Esophagus (tissue), 2 donors: ENCODE measurements at regions not wholly inside any gene's neighbourhood (a gene's known extent, or its start where the extent isn't known, plus 50 kb on each side); places are given as distances from the start of the nearest gene placed in this dataset.

Experiments
- H3K27ac ChIP-seq, 2 donors: one replicate each; pipeline ENCODE4 v1.5.1; 2013; ENCODE audit warnings: low read depth in 2 of 2, mild to moderate bottlenecking in 2 of 2, inconsistent platforms in 1 of 2, low read length in 1 of 2, moderate library complexity in 1 of 2
- H3K27me3 ChIP-seq, 2 donors: one replicate each; pipeline ENCODE4 v1.6.1; 2013; ENCODE audit warnings: low read length in 2 of 2, control low read depth in 1 of 2, mild to moderate bottlenecking in 1 of 2; ENCODE audit not compliant: insufficient read depth in 2 of 2, control insufficient read depth in 1 of 2
- H3K36me3 ChIP-seq, 2 donors: one replicate each; pipeline ENCODE4 v1.6.1; 2013; ENCODE audit warnings: low read length in 1 of 2; ENCODE audit not compliant: control insufficient read depth in 2 of 2, insufficient read depth in 2 of 2
- H3K4me1 ChIP-seq, 2 donors: one replicate each; pipeline ENCODE4 v1.6.1; 2013; ENCODE audit warnings: low read length in 1 of 2; ENCODE audit not compliant: control insufficient read depth in 2 of 2, insufficient read depth in 2 of 2
- H3K4me3 ChIP-seq, 2 donors: one replicate each; pipeline ENCODE4 v1.5.1; 2013; ENCODE audit warnings: low read length in 2 of 2, mild to moderate bottlenecking in 2 of 2, low read depth in 1 of 2, moderate library complexity in 1 of 2
- H3K9me3 ChIP-seq, 2 donors: one replicate each; pipeline ENCODE4 v1.6.1; 2013; ENCODE audit warnings: mild to moderate bottlenecking in 2 of 2, low read depth in 1 of 2, low read length in 1 of 2, moderate library complexity in 1 of 2; ENCODE audit not compliant: control insufficient read depth in 2 of 2, insufficient read depth in 1 of 2
- WGBS, 2 donors: extraction: QIAGEN DNeasy Blood & Tissue Kit; methylation state at CpG; one replicate each; pipeline ENCODE4 v1.1.7; 2013; 5-methylcytosine and 5-hydroxymethylcytosine counted together
- donor health status: healthy with polysubstance abuse.
- donor health status: Bipolar disorder and iron deficiency.

DNA sequence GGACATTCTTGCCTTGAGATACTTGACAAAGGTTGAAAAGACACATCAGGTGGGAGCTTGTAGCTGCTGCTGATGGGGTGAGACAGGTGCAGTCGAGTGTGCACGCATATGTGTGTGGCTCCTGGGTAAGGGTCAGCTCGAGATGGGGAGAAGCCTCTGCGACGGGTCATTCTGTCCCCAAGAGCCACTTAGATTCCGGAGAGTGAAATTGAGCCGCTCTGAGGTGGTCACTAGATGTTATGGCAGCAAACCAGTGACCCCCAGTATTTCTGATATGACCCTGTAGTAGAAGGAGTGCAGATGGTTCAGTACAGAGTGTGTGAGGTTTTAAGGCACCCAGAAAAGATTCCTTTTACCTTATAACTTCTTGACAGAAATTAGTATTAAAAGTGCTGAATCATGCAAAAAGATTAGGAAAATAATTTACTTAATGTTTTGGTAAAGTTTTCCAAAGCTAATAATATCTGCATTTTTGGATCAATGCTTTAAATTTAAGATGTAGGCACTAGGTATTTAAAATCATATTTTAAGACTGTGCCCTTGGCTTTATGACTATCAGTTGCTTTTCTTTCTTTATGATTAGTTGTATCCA lies 241.9 kb upstream of the TOPAZ1 start:
- WGBS, 2 donors, result 62 to 75% methylated on average over 7 of the region's 7 CpGs
- H3K4me1 ChIP-seq, result peaks cover 19 to 33% of the 10 kb centered on the region in 2 donors
- H3K4me3 ChIP-seq, result no peak overlapping the region
- no peak overlapping the region for H3K27ac ChIP-seq
- peaks cover 0 to 8% of the 10 kb centered on the region in 2 donors for H3K9me3 ChIP-seq
- H3K36me3 ChIP-seq, result no peaks in the 10 kb centered on the region
- H3K27me3 ChIP-seq, result peaks cover 0 to 37% of the 10 kb centered on the region in 2 donors

DNA sequence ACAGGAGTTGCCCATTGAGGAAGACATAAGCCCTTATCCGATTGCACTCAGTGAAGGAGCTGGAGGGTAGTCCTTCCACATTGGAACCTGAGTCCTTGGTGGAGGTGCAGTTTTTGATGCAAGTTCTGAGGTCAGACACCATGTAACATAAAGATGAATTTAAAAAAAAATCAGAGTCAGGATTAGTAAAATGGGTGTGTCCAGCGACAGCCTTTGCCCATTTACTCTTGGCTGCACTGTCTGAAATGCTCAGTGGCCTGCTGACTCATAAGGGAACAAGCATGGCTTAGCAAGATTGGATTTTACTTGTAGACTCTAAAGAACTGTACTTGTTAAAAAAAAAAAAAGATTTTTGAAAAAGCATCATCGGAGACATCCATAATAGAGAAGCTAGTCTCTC lies 241.1 kb upstream of the TOPAZ1 start:
- 67 to 70% methylated on average over 3 of the region's 3 CpGs for WGBS, 2 donors
- Histone ChIP-seq H3K4me3 (no peak overlapping the region), H3K4me1 (peaks cover 17 to 27% of the 10 kb centered on the region in 2 donors), H3K9me3 (peaks cover 0 to 8% of the 10 kb centered on the region in 2 donors), H3K27ac (no peak overlapping the region), H3K36me3 (no peaks in the 10 kb centered on the region), H3K27me3 (peaks cover 0 to 32% of the 10 kb centered on the region in 2 donors)

DNA sequence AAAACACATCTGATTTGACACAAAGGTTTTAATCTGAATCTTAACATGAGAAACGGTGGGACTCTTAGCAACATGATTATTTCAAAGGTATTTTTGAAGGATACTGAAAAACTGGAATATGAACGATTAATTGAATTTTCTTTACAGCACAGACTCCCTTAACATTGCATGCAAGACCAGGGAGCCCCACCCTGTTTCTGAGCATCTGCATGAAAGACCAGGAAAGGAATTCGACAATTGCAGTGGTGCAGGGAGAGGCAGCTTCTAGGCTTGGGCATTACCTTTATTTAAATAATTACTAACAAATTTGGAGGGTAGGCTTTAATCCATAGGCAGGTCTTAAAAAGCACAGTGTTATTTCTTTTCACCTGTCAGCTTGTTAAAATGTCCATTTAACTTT lies 240.6 kb upstream of the TOPAZ1 start:
- WGBS, 2 donors, result 60 to 64% methylated on average over 3 of the region's 3 CpGs
- H3K27ac ChIP-seq, result no peak overlapping the region
- no peaks in the 10 kb centered on the region for H3K36me3 ChIP-seq
- H3K9me3 ChIP-seq, result peaks cover 0 to 5% of the 10 kb centered on the region in 2 donors
- peaks cover 0 to 28% of the 10 kb centered on the region in 2 donors for H3K27me3 ChIP-seq
- peaks cover 14 to 24% of the 10 kb centered on the region in 2 donors for H3K4me1 ChIP-seq
- no peak overlapping the region for H3K4me3 ChIP-seq

DNA sequence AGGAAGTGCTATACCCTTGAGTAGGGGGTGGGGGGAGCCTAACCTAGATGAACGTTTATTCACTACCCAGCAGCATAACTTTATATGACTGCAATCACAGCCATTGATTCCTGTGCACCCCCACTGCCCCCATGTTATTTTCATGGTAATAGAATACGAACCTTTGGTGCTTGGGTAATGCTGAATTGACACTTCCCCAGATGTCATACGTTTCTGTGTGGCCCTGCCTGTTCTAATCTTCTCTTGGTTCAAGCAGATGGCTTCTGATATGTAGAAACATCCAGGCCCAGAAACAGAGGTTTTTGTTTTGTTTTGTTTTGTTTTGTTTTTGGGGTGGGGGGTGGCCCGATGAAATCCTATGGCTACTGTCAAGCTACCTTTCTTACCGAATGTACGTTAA lies 237.9 kb upstream of the TOPAZ1 start:
- H3K4me3 ChIP-seq, result no peak overlapping the region
- H3K27ac ChIP-seq, result no peak overlapping the region
- H3K4me1 ChIP-seq, result peaks cover 6 to 8% of the 10 kb centered on the region in 2 donors
- no peaks in the 10 kb centered on the region for H3K36me3 ChIP-seq
- WGBS, 2 donors, result 70 to 74% methylated on average over 6 of the region's 6 CpGs
- H3K27me3 ChIP-seq, result peaks cover 0 to 8% of the 10 kb centered on the region in 2 donors
- H3K9me3 ChIP-seq, result peaks cover 0 to 3% of the 10 kb centered on the region in 2 donors

DNA sequence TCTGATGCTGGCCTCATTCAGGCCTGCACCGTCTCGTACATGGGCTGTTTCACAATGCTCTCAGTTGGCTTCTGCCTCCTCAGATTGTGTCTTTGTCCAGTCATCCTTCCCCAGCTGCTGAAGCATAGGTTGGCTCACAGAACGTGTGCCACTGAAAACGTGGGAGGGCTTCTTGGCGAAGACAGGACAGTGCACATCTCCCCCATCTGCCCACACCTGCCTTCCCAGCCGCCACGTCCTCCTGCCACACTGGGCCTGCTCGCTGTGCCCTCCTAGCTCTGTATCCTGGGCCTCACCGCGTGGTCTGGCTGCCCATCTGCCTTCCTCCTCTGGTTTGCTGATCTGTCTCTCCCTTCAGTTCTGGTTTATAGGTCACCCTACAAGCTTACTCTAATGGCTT lies 230.0 kb upstream of the TOPAZ1 start:
- H3K27ac ChIP-seq, result no peak overlapping the region
- H3K9me3 ChIP-seq, result no peaks in the 10 kb centered on the region
- 86 to 88% methylated on average over 10 of the region's 10 CpGs for WGBS, 2 donors
- H3K4me1 ChIP-seq, result no peaks in the 10 kb centered on the region
- H3K36me3 ChIP-seq, result no peaks in the 10 kb centered on the region
- H3K27me3 ChIP-seq, result no peaks in the 10 kb centered on the region
- no peak overlapping the region for H3K4me3 ChIP-seq

DNA sequence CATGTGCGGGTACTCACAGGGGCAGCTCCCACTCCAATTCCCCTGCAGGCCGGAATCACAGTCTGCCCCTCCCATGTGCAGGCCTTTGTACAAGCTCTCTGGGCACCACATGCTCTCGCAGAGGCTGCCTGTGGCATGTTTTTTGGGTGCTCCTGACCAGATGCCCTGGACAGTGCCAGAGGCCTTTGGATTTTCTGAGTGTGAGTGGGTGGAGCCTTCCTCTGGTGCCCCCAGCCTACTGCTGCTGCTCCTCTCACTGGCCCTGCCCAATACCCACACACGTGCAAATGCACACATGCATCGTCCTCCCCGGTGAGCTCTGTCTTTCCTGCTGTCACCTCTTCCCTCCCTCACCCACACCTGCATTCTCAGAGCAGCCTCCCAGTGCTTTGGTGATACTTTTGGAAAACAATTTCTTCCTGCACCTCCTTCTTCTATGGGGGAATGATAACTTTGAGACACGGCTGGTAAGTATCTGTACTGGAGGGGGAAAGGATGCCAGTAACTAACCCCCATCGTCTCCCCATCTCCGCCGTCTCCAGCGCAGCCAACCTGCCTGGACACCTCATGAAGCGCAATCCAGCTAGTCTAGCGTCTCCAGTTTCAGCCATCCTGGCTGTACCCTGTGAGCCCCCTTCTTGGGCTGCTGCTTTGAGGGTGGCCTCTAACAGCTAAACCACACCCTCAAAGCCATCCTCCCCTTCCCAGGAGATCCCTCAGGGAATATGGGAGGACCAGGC lies 229.4 kb upstream of the TOPAZ1 start:
- Histone ChIP-seq H3K4me1 (no peaks in the 10 kb centered on the region), H3K27ac (no peak overlapping the region), H3K9me3 (no peaks in the 10 kb centered on the region), H3K27me3 (no peaks in the 10 kb centered on the region), H3K4me3 (no peak overlapping the region), H3K36me3 (no peaks in the 10 kb centered on the region)
- WGBS, 2 donors, result 87 to 92% methylated on average over 13 of the region's 13 CpGs

DNA sequence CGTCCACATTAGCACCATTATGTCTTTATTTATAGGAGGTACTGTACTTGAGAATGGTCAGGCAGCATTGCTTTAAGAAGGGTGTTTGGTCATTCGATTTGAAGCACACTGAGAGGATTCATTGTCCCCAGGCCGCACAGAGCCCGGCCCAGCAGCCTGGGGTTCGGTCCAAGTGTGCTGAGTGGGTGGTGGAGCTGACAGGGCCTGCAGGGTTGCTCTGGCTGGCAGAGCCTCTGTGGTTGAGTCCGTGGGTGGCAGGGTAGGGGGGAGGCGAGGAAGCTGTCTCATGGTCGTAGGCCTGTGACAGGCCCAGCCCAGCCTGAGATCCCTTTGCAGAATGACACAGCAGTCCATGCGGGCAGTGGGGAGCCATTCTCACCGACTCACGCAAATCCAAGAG lies 227.7 kb upstream of the TOPAZ1 start:
- no peaks in the 10 kb centered on the region for H3K27me3 ChIP-seq
- H3K9me3 ChIP-seq, result no peaks in the 10 kb centered on the region
- no peak overlapping the region for H3K4me3 ChIP-seq
- H3K4me1 ChIP-seq, result no peaks in the 10 kb centered on the region
- 72 to 78% methylated on average over 11 of the region's 11 CpGs for WGBS, 2 donors
- no peaks in the 10 kb centered on the region for H3K36me3 ChIP-seq
- H3K27ac ChIP-seq, result no peak overlapping the region

DNA sequence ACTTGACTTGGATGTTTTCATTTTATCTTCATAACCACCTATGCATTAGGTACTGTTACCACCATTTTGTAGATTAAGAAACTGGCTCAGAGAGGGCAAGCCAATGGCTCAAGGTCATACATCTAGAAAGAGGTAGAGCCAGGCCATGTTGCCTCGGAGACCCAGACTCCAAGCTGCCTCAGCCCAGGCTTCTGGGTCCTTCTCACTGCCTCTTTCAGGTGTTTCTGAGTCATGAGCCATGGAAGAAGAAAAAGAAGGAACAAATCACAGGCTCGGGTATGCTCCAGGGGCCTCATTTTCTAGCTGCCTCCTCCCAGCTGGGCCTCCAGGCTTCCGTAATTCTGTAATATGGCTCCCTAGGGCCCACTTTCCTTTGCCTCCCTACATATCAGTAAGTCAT lies 226.5 kb upstream of the TOPAZ1 start:
- 85 to 87% methylated on average over 3 of the region's 3 CpGs for WGBS, 2 donors
- H3K27ac ChIP-seq, result no peak overlapping the region
- no peaks in the 10 kb centered on the region for H3K27me3 ChIP-seq
- H3K9me3 ChIP-seq, result no peaks in the 10 kb centered on the region
- H3K4me1 ChIP-seq, result no peaks in the 10 kb centered on the region
- no peak overlapping the region for H3K4me3 ChIP-seq
- no peaks in the 10 kb centered on the region for H3K36me3 ChIP-seq

DNA sequence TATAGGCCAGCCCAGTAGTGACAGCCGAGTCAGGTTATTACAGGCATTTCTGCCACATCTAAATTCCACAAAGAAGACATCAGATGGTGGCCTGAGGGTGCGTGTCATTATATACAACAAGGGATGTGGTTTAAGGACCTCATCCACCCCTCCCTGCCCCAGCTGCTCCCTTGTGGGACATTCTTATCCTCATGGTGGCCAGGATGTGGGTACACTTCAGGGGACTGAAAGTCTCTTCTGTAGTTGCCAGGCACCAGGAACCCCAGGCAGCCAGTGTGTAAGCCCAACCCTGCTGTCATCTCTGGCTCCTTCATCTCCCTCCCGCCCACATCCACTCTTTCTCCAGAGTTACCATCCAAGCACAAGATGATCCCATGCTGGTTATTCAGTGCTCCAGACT lies 224.9 kb upstream of the TOPAZ1 start:
- Histone ChIP-seq H3K27me3 (peaks cover 0 to 2% of the 10 kb centered on the region in 2 donors), H3K4me1 (no peaks in the 10 kb centered on the region), H3K9me3 (no peaks in the 10 kb centered on the region), H3K4me3 (no peak overlapping the region), H3K36me3 (no peaks in the 10 kb centered on the region), H3K27ac (no peak overlapping the region)
- 81% methylated on average over 3 of the region's 3 CpGs for WGBS, 2 donors

DNA sequence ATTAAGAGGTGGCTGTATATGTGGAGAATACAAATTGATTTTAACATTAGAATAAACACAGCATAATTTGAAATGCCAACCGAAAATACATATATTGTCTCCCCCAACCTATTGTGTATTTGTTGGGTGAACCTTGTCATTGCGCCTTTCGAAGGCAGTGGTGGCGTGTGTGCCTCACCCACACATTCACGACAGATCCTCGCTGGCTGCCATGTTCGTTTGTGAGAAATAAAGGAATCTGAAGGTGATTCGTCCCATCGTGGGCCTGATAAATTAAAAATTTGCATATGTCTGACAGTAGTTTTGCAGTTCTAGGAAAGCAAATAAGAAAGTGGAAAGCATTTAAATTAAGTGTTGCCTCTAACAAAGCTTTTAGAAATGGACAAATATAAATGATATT lies 222.8 kb upstream of the TOPAZ1 start:
- Histone ChIP-seq H3K36me3 (no peaks in the 10 kb centered on the region), H3K4me1 (peaks cover 0 to 5% of the 10 kb centered on the region in 2 donors), H3K9me3 (no peaks in the 10 kb centered on the region), H3K27ac (no peak overlapping the region), H3K4me3 (no peak overlapping the region), H3K27me3 (peaks cover 3 to 9% of the 10 kb centered on the region in 2 donors)
- WGBS, 2 donors, result 86 to 90% methylated on average over 9 of the region's 9 CpGs
